ENCODE measurements at regions not wholly inside any gene's neighbourhood (a gene's known extent, or its start where the extent isn't known, plus 50 kb on each side); places are given as distances from the start of the nearest gene placed in this dataset.

DNA sequence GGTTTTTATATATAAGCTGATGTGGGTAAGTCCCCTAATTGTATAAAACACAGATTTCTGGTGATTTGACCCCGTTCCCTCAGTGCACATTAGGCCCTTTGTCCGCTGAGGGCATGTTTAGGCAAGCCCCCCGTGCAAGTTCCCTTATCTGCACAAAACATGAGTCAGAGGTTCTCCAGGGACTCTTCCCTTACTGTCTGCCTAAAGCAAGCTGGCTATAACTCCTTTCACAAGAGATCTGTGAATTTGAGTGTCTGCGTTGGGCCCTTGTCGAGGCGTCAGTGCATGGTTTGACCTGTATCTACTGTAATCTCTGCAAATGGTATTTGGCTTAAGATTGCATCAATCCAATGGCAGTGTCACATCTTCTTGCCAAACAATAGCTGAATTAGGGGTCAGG lies 712.8 kb downstream of the CDH8 start:
- DNase-seq (ENCODE audit: low read depth in 2 of 2): no peak

DNA sequence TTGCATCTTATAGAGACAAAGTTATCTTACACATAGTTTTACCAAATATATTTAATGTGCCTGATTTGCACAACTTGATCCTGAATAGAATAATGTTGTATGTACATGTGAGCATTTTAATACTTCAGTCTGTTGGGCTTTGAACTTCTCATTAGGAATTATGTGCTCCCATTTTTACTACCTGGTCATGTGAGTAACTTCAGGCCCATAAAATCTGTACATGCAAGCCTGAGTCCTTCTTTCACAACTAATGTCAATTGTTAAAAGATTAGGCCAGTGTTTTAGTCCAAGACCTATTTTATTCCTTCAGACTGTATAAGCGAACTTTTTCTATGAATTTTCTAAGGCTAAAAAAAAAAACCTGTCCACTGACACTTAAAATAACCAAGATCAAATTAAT lies 715.4 kb downstream of the CDH8 start:
- DNase-seq (ENCODE audit: low read depth in 2 of 2): no peak

- DNase-seq (ENCODE audit: low read depth in 2 of 2): no peak
Observed at GRCh38 chr16:61313931-61314330, 722.3 kb downstream of the CDH8 start.

GRCh38 chr16:61309386-61309785 lies 726.9 kb downstream of the CDH8 start:
- no peak for DNase-seq (ENCODE audit: low read depth in 2 of 2)

DNA sequence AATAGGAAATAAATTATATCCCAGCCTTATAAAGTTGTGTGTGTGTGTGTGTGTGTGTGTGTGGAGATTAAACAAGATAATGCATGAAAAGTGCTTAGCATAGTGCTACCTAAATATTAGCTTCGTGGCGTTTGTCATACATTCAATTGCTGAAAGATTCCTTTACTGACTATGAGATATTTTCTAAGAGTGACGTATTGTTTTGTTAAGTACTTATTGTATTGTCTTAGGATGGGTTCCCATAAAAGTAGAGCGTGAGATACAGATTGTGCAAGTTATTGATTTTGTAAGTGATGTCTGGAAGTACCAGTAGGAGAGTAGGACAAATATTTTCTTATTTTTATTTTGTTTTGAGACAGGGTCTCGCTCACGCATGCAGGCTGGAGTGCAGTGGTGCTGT lies 730.0 kb downstream of the CDH8 start:
- no peak for DNase-seq (ENCODE audit: low read depth in 2 of 2)

GRCh38 chr16:61296814-61297213 lies 739.4 kb downstream of the CDH8 start:
- DNase-seq (ENCODE audit: low read depth in 2 of 2): no peak

DNA sequence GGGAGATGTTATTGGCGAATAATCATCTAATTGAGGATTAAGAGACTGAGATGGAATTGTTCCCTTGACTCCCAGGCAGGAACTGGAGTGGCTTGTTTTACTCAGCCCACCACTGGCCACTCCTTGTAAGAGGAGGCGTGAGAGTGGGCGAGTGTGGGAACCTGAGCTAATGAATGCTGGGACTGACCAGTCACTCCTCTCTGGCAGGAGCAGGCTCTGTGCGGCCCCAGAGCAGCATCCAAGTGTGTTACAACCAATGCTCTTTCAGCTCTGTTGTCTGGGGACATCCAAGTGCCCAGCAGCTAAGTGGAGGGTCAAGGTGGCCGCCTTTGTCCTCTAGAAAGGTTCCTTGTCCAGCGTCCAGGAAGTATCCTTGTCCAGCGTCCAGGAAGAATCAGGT lies 739.9 kb downstream of the CDH8 start:
- DNase-seq (ENCODE audit: low read depth in 2 of 2): no peak

GRCh38 chr16:61295311-61295710 lies 740.9 kb downstream of the CDH8 start:
- DNase-seq (ENCODE audit: low read depth in 2 of 2): no peak

DNA sequence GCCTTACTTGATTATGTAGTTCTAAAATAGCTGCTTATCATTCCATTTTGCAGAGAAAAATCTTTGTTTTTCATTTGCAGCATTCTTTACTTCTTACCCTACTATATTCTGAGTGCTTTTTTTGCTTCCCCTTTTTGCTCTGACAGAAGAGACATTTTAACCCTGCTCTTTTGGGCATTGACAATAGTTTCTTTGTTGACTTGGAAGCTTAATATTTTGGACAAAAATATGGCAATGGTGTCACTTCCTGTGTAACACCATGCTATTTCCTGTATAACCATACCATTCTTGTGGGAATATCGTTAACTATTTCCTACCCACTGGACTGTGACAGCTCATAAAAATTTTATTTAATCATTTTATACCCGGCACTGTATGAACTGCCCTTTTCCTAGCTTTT lies 747.1 kb downstream of the CDH8 start:
- no peak for DNase-seq (ENCODE audit: low read depth in 2 of 2)

DNA sequence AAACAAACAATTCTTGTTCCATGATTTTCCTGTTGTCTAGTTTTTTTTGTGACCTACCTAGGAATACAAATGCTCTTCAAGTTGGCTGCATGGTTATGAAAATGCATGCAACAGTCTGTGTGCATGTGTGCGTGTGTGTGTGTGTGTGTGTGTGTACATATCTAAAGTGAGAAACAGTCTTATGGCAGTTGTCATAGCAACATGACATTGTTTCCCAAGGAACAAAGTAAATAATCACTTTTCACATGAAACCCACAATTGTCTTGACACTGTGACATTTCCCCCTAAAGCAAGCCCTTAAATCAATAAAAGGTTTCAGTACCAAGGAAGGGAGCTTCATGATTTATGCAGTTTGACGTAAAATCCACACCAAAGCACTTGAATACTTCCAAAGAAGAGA lies 758.4 kb downstream of the CDH8 start:
- no peak for DNase-seq (ENCODE audit: low read depth in 2 of 2)

GRCh38 chr16:61274211-61274610 lies 762.0 kb downstream of the CDH8 start:
- no peak for DNase-seq (ENCODE audit: low read depth in 2 of 2)

GRCh38 chr16:61270726-61271125 lies 765.5 kb downstream of the CDH8 start:
- no peak for DNase-seq (ENCODE audit: low read depth in 2 of 2)

- DNase-seq (ENCODE audit: low read depth in 2 of 2): no peak
Observed at GRCh38 chr16:61263400-61263799, 772.8 kb downstream of the CDH8 start.

DNA sequence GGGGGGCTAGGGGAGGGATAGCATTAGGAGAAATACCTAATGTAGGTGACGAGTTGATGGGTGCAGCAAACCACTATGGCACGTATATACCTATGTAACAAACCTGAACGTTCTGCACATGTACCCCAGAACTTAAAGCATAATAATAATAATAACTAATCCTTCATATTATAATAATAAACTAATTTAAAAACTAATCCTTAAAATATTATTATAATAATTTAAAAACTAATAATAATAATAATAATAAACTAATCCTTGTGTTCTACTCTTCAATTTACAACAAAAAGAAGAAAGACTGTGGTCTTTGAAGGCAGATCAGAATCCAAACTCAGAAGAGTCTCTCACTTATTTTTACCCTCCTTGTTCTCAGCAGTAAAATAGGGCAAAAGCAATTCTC lies 774.9 kb downstream of the CDH8 start:
- DNase-seq (ENCODE audit: low read depth in 2 of 2): no peak

- no peak for DNase-seq (ENCODE audit: low read depth in 2 of 2)
Observed at GRCh38 chr16:61246592-61246991, 789.6 kb downstream of the CDH8 start.

- DNase-seq (ENCODE audit: low read depth in 2 of 2): no peak
Observed at GRCh38 chr16:61243954-61244353, 792.3 kb downstream of the CDH8 start.

GRCh38 chr16:61237884-61238485 lies 798.3 kb downstream of the CDH8 start:
- DNase-seq (ENCODE audit: low read depth in 2 of 2): no peak

GRCh38 chr16:61233713-61234112 lies 802.5 kb downstream of the CDH8 start:
- DNase-seq (ENCODE audit: low read depth in 2 of 2): no peak

DNA sequence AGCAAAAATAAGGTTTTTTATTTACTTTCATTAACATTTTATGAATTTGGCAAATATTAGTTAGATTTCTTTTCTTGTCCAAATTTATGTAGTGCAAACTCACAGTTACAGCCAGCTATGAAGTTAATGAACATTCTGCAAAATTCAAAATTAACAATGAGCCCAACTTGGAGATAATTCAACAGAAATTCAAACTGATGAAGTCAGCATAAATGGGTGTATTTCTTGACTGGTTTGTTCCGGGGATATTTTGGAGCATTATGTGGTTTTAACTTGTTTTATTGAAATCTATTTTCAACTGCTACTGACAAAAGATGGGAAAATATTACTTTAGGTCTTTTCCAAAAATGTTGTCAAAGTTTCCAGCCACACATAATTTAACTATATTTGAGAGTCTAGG lies 807.9 kb downstream of the CDH8 start:
- no peak for DNase-seq (ENCODE audit: low read depth in 2 of 2)

DNA sequence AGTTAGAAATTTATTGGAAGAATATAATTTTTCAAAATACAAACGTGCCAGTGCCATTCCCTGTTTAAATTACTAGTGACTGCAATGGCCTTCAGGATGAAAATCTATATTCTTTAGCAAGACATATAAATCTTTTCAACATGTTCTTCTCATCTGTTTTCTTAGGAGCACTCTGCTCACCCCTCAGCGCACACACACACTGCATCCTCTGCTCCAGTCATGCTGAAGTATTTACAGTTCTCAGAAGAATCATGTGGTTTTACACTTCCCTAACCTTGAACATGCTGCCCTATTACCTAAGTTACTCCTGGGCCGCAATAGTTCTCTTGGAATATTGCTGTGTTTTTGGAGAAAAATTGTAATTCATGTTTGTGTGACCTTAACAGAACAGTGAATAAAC lies 820.6 kb downstream of the CDH8 start:
- DNase-seq (ENCODE audit: low read depth in 2 of 2): no peak

GRCh38 chr16:61214780-61215179 lies 821.5 kb downstream of the CDH8 start:
- no peak for DNase-seq (ENCODE audit: low read depth in 2 of 2)

GRCh38 chr16:61210076-61210475 lies 826.2 kb downstream of the CDH8 start:
- no peak for DNase-seq (ENCODE audit: low read depth in 2 of 2)

DNA sequence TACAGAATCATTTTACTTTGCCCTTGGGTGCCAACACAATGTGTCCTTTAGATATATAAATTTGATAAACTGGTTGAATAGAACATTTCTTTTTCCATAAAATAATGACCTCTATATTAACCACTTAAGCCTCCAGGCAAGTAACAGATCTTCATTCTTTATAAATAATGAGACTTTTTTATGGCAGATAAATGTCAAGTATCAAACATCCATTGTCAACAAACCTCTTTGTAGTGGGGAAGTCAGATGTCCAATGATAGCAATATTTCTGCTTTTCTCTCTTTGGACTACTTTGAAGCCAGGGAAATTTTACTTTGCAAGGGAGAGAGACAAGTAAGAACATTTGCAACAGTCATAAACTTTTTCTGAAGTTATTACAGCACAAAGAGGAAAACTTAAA lies 841.2 kb downstream of the CDH8 start:
- DNase-seq (ENCODE audit: low read depth in 2 of 2): no peak

DNA sequence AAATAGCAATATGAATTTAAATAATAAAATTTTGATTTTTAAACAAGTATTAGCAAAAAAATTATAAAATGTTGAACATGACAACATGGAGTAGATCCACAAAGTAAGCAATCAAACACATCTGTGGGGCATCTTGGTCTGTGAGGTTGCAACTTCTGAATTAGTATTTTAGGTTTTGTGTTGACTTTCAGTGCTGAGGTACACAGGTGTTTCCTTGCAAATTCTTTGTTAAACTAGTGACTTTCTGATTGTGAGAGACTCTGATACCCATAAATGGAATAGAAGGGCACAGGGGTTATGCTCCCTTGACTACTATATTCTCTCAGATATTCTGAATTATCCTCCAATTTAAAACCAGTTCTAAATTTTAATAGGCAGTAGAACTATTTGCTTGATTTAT lies 841.7 kb downstream of the CDH8 start:
- DNase-seq (ENCODE audit: low read depth in 2 of 2): no peak

GRCh38 chr16:61182391-61182790 lies 853.8 kb downstream of the CDH8 start:
- no peak for DNase-seq (ENCODE audit: low read depth in 2 of 2)
